ENCODE measurements at regions not wholly inside any gene's neighbourhood (a gene's known extent, or its start where the extent isn't known, plus 50 kb on each side); places are given as distances from the start of the nearest gene placed in this dataset.

DNA sequence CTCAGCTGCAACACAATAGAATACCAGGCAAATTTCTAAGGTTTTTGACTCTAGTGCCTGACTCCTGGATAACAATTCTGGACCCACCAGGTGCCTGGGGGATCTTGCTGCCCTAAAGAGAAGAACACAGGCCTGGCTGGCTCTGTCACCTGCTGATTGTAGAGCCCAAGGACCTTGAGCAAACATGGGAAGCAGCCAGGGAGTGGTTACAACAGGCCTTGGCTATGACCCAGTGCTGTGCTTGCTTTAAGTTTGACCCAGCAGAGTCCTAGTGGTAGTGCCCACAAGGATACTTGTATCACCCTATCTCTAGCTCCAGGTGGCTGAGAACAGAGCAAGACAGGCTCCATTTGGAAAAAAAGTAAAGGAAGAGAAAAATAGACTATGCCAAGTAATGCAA lies 176.8 kb upstream of the DCAF12L2 start:
- TF ChIP-seq CTCF (IDR thresholded peaks at IDR 0.05; ENCODE audit: low read depth, low read length) = no peak
- no peak for TF ChIP-seq EZH2phosphoT487 (IDR thresholded peaks at IDR 0.05; ENCODE audit: low read depth)
